Stimulated activated naive B cell treated with anti-CD40 and anti-IgM and Interleukin-4, amounts not matched to agents 10 μg/mL and 1 μg/mL and 100 μg/mL, for 72 hours (primary cell): ENCODE measurements at regions not wholly inside any gene's neighbourhood (a gene's known extent, or its start where the extent isn't known, plus 50 kb on each side); places are given as distances from the start of the nearest gene placed in this dataset.
"Not testable (repeated sequence)": the region's sequence is repeated elsewhere in the genome, so short reads cannot be mapped to it uniquely, and the experiment has no call there.

Source experiments
- ATAC-seq, 2 donors: fragments of 150-1000 bp; cut with Tn5 transposase; replicated peaks; 2 replicates each; pipeline ENCODE4 v1.10.0; 2021; ENCODE audit warnings: moderate library complexity in 1 of 2
- DNase-seq: peaks from one replicate; pipeline ENCODE4 v3.0.0; 2021
- H3K27ac Mint-ChIP-seq: one replicate; pipeline ENCODE4 v1.8.0; 2022; ENCODE audit warnings: mild to moderate bottlenecking, mixed read lengths
- H3K27me3 Mint-ChIP-seq, 2 donors: one replicate each; pipeline ENCODE4 v1.8.0; 2022; ENCODE audit warnings: mixed read lengths in 2 of 2
- H3K36me3 Mint-ChIP-seq, 2 donors: one replicate each; pipeline ENCODE4 v1.8.0; 2022; ENCODE audit warnings: mixed read lengths in 2 of 2, mild to moderate bottlenecking in 1 of 2
- H3K4me1 Mint-ChIP-seq, 2 donors: one replicate each; pipeline ENCODE4 v1.8.0; 2022; ENCODE audit warnings: mixed read lengths in 2 of 2, mild to moderate bottlenecking in 1 of 2
- H3K4me3 Mint-ChIP-seq, 2 donors: one replicate each; pipeline ENCODE4 v1.8.0; 2022; ENCODE audit warnings: mild to moderate bottlenecking in 2 of 2, mixed read lengths in 2 of 2, moderate library complexity in 1 of 2
- H3K9me3 Mint-ChIP-seq, 2 donors: one replicate each; pipeline ENCODE4 v1.8.0; 2022; ENCODE audit warnings: mixed read lengths in 2 of 2, mild to moderate bottlenecking in 1 of 2

DNA sequence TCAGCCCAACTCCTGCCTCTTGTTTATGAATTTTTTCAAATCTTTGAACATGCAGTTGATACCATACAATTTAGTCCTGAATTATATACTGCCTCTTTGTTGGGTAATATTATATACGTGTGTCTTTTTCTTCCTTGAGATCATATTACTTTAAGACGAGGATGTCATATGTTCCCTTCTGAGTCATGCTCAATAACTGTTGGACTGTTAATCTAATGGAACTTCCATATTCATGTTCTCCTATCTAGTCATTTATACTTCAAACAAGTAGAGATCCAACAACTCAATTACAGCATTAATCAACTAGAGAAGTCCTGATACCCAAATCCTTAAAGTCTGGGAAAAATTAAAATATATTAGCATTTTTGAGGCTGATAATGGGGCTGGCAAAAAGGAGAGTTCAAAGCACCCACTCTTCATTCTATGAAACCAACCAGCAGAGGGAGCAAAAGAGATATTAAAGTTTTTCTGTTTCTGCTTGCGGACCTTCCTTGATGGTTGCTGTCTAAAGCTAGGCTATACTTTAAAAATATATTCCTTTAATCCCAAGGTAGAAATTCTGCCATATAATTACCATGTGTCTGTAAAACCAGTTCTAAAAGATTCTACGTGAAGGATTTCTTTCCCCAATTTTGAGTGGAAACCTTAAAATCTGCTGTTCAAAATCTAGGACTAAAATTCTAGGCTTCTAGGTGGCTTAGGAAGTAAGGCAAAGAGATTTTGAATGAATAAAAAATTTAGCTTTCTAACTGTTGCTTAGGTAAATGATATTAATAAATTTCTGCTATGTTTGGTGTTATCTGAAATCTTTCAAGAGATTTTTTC lies 498.9 kb downstream of the BCKDHB start:
- peaks cover 5 to 12% of the 10 kb centered on the region in 2 donors for H3K27me3 Mint-ChIP-seq
- ATAC-seq (peak; percentile 36 to 42), DNase-seq (no peak)

DNA sequence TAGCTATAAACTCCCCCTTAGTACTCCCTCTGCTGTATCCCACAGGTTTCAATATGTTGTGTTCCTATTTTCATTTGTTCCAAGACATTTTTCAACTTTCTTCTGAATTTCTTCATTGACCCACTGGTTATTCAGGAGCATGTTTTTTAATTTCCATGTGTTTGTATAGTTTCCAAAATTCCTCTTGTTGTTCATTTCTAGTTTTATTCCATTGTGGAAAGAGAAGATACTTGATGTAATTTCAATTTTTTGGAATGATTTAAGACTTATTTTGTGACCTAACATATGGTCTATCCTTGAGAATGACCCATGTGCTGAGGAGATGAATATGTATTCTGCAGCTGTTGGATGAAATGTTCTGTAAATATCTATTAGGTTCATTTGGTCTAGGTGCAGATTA lies 497.2 kb downstream of the BCKDHB start:
- Mint-ChIP-seq H3K36me3 (no peaks in the 10 kb centered on the region), H3K4me1 (no peaks in the 10 kb centered on the region)
- no peak for ATAC-seq

More for the DNA sequence above, 498.9 kb downstream of the BCKDHB start:
- Mint-ChIP-seq H3K4me1 (no peaks in the 10 kb centered on the region), H3K36me3 (no peaks in the 10 kb centered on the region), H3K9me3 (no peaks in the 10 kb centered on the region), H3K27ac (no peak overlapping the region), H3K4me3 (no peak overlapping the region)

DNA sequence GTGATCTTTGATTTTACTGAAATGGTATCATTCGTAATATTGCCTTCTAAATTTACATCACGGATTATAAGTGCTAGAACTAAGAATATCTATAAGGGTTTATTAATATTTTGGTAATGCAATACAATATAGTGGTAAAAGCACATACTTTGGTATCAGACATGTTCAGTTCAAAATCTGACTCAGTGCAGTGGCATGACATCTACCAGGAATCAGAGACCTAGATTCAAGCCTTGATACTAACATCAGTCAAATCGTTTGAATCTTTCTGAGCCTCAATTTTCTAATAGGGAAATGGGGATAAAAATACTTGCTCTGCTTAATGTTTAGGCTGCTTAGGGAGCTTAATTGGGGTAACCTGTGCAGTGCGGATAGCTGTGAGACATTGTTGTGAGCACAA lies 488.0 kb downstream of the BCKDHB start:
- ATAC-seq = no peak
- DNase-seq = no peak
- H3K36me3 Mint-ChIP-seq = no peaks in the 10 kb centered on the region
- peaks cover 4 to 5% of the 10 kb centered on the region in 2 donors for H3K9me3 Mint-ChIP-seq
- H3K27ac Mint-ChIP-seq = no peak overlapping the region
- no peak overlapping the region for H3K4me3 Mint-ChIP-seq
- no peaks in the 10 kb centered on the region for H3K4me1 Mint-ChIP-seq
- H3K27me3 Mint-ChIP-seq = no peaks in the 10 kb centered on the region

More for the DNA sequence above, 497.2 kb downstream of the BCKDHB start:
- H3K27ac Mint-ChIP-seq = no peak overlapping the region
- H3K27me3 Mint-ChIP-seq = peaks cover 5 to 12% of the 10 kb centered on the region in 2 donors
- H3K9me3 Mint-ChIP-seq = peaks cover 2 to 4% of the 10 kb centered on the region in 2 donors
- DNase-seq = no peak
- H3K4me3 Mint-ChIP-seq = no peak overlapping the region

DNA sequence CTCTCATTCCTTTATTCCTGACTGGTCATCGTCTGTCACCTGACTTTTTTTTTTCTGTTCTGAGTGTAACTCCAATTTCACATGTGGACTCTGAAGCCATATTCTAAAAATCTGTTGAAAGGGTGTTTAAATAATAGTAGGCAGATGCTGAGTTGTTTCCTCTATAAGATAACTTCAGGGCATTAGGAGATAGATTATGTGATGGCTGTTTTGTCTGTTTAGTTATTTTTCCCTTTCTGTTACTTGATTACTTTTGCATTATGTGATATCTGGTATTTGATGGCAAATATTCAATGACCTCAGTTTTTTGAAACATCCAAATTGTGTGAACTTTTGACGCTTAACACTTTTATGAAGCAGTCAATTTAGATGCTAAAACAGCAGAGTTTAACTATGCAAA lies 486.0 kb downstream of the BCKDHB start:
- no peak for DNase-seq
- Mint-ChIP-seq H3K9me3 (peaks cover 5% of the 10 kb centered on the region in 2 donors), H3K4me1 (no peaks in the 10 kb centered on the region), H3K27ac (no peak overlapping the region), H3K36me3 (no peaks in the 10 kb centered on the region), H3K27me3 (no peaks in the 10 kb centered on the region), H3K4me3 (no peak overlapping the region)
- no peak for ATAC-seq

DNA sequence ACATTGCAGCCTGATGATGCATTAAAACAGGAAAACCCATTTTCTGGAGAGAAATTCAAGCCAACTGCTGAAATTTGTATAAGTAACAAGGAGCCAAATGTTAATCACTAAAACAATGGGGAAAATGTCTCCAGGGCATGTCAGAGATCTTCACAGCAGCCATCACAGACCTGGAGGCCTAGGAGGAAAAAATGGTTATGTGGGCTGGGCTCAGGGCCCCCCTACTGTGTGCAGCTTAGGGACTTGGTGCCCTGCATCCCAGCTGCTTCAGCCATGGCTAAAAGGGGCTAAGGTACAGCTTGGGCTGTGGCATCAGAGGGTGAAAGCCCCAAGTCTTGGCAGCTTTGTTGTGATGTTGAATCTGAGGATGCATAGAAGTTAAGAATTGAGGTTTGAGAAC lies 479.8 kb downstream of the BCKDHB start:
- no peak overlapping the region for H3K4me3 Mint-ChIP-seq
- no peaks in the 10 kb centered on the region for H3K4me1 Mint-ChIP-seq
- H3K9me3 Mint-ChIP-seq = peaks cover 22 to 26% of the 10 kb centered on the region in 2 donors
- ATAC-seq = no peak
- H3K36me3 Mint-ChIP-seq = peaks cover 0 to 2% of the 10 kb centered on the region in 2 donors
- DNase-seq = no peak
- H3K27me3 Mint-ChIP-seq = no peaks in the 10 kb centered on the region
- no peak overlapping the region for H3K27ac Mint-ChIP-seq

DNA sequence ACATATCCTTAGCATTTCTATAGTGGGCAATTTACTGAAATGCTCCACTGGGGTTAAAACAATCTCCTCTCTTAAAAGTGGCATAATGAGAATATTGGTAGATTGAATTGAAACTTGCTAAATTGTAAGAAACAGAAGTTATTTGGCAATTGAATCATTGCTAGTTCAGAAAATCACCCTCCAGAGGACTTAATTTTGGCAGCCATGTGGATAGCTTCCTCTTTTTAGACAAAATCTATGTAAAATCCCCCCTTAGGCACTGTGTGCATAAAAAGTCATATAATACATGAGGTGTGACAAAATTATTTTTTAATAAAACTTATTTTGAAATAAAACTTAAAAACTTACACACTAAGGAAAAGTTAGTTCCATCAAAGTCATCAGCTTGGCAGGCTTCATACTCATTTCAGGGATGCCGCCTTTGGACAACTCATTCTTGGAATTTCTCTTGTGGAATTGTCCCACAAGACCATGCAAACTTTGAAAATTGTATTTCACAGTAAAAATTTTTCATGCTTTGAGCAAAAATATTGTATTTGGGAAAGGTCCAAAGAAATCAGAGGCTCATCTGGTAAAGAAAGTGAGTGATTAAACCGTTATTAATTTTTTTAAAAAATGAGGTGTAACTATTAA lies 473.0 kb downstream of the BCKDHB start:
- no peaks in the 10 kb centered on the region for H3K9me3 Mint-ChIP-seq
- no peaks in the 10 kb centered on the region for H3K36me3 Mint-ChIP-seq
- H3K4me1 Mint-ChIP-seq = no peaks in the 10 kb centered on the region
- no peaks in the 10 kb centered on the region for H3K27me3 Mint-ChIP-seq
- no peak overlapping the region for H3K4me3 Mint-ChIP-seq
- no peak overlapping the region for H3K27ac Mint-ChIP-seq
- DNase-seq (no peak), ATAC-seq (no peak)

DNA sequence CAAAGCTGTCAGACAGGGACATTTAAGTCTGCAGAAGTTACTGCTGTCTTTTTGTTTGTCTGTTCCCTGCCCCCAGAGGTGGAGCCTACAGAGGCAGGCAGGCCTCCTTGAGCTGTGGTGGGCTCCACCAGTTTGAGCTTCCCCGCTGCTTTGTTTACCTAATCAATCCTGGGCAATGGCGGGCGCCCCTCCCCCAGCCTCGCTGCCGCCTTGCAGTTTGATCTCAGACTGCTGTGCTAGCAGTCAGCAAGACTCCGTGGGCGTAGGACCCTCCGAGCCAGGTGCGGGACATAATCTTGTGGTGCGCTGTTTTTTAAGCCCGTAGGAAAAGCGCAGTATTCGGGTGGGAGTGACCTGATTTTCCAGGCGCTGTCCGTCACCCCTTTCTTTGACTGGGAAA lies 466.8 kb downstream of the BCKDHB start:
- not testable (repeated sequence) for H3K27me3 Mint-ChIP-seq, ATAC-seq, H3K36me3 Mint-ChIP-seq, H3K9me3 Mint-ChIP-seq, H3K27ac Mint-ChIP-seq, H3K4me1 Mint-ChIP-seq, DNase-seq, H3K4me3 Mint-ChIP-seq

DNA sequence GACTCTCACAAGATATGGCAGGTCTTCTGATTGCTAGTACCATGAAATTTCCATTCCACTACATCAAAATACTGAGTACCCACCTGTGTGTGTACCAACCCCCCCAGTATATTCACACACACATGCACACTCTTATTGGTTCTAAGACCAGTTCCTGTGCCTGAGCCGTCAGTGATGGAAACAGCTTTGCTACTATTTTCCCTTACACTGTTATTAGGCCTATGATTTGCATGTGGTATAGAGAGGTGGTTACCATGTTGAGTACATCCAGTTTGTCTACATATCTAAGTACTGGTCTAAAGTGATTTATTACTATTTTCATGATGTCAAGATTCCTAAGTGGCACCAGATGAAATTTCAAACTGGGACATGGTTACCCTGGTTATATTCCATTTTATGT lies 459.9 kb downstream of the BCKDHB start:
- ATAC-seq (no peak), DNase-seq (no peak)
- Mint-ChIP-seq H3K9me3 (no peaks in the 10 kb centered on the region), H3K27ac (no peak overlapping the region), H3K4me1 (no peaks in the 10 kb centered on the region), H3K36me3 (no peaks in the 10 kb centered on the region), H3K27me3 (no peaks in the 10 kb centered on the region), H3K4me3 (no peak overlapping the region)

DNA sequence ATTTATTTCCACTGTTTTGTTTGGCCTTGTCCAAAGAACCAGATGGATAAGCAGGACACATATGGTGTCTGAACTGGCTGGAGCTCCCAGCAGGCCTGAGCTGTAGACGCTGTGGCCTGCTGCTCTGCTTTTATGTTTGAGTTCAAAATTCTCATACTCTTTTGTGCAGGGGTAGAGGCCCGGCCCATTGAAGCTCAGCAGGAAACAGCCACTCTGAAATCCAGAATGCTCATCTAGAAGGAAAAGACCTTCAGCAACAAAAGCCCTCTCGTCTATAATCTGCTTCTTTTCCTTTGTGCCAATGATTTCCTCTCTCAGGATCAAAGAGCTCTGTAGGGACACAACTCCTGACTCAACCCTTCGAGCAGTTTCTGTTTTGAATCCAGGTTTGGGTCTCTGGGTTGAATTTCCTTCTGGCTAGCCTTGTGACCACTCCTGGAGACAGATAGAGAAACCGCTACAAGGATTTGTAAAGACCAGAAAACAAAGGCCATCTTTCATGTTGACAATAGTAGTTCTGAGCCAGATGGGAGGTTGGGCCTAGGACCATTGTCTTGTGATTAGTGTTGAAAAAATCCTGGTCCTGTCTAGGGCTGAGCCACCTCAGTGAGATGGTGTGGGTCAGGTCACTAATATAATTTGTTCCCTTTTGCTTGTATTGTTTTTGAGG lies 446.7 kb downstream of the BCKDHB start:
- no peak for ATAC-seq
- H3K9me3 Mint-ChIP-seq = no peaks in the 10 kb centered on the region
- H3K27ac Mint-ChIP-seq = no peak overlapping the region
- H3K4me3 Mint-ChIP-seq = no peak overlapping the region
- H3K27me3 Mint-ChIP-seq = no peaks in the 10 kb centered on the region
- no peak for DNase-seq
- no peaks in the 10 kb centered on the region for H3K4me1 Mint-ChIP-seq
- H3K36me3 Mint-ChIP-seq = no peaks in the 10 kb centered on the region

DNA sequence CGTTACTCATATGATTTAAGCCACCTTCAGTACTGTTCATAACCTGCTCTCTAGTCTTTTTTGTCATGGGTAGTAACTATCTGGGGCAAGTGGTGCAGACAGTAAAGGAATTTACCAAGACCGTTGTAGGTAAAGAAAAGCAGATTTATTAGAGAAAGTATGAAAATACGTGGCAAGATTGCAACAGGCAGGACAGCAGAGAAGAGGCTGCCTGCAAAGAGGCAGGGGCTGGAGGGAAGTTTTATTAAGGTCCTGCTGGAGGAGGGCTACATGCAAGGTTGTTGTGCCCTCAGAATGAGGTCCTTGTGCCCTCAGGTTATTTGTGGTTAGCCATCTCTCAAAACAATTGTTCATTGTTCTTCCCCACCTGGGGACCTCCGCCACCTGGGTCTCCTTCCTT lies 444.3 kb downstream of the BCKDHB start:
- Mint-ChIP-seq H3K4me1 (no peaks in the 10 kb centered on the region), H3K9me3 (no peaks in the 10 kb centered on the region), H3K27ac (no peak overlapping the region), H3K27me3 (no peaks in the 10 kb centered on the region), H3K36me3 (no peaks in the 10 kb centered on the region), H3K4me3 (no peak overlapping the region)
- ATAC-seq (no peak), DNase-seq (no peak)

DNA sequence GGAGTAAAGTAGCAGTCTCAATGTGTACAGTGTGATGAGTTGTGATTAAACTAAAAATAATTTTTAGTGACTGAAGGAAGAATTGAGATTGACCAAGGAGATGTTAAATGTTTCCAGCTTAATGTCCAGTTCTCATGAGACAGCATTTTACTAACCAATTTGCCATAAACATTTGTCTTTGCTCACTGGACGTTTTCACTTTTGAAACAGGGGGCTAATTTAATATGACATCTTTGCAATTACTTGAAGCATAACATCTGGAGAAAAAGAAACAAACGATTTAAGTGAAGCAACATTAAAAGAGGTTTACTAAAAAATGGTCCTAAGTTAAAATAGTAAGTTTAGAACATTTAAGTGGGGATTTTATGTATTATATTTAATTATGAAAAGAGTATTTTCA lies 443.8 kb downstream of the BCKDHB start:
- no peak overlapping the region for H3K27ac Mint-ChIP-seq
- no peaks in the 10 kb centered on the region for H3K9me3 Mint-ChIP-seq
- H3K4me1 Mint-ChIP-seq = no peaks in the 10 kb centered on the region
- H3K27me3 Mint-ChIP-seq = no peaks in the 10 kb centered on the region
- H3K36me3 Mint-ChIP-seq = no peaks in the 10 kb centered on the region
- no peak for DNase-seq
- no peak for ATAC-seq
- no peak overlapping the region for H3K4me3 Mint-ChIP-seq

DNA sequence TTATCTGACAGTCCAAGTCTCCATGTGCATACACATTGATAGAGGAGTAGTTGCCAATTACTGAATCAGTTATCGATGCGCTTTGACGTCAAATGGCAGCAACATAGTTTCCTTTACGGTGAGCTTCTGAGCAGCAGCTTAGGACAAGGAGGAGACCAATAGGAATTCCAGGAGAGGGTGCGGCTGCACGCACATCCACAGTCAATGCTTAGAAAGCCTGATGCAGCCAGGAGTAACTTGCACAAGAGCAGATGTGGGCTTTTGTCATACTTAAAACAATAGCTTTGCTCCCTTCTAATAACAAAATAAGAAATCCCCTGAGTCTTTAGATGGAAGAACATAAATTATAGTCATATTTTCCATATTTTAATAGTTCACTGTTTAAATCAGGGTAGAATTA lies 442.1 kb downstream of the BCKDHB start:
- H3K27me3 Mint-ChIP-seq = no peaks in the 10 kb centered on the region
- DNase-seq = no peak
- no peak for ATAC-seq

DNA sequence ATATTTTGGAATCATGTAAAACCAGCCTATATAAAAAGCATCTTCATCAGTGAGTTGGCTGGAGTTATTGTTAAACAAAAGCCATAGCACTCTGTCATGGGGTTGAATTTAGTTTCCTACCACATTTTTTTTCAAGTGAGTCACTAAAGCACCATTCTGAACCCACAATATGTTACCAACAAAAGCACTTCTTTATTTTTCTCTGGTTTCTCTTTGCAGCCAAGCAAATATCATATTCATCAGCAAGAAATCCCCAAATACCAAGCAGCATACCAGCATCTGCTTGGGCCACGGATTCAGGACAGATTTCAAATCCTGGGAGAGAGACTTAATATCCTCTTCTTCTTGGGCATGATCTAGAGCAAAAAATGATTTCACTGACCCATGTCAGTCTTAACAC lies 441.4 kb downstream of the BCKDHB start:
- H3K9me3 Mint-ChIP-seq = no peaks in the 10 kb centered on the region
- H3K4me3 Mint-ChIP-seq = no peak overlapping the region
- no peaks in the 10 kb centered on the region for H3K4me1 Mint-ChIP-seq
- H3K36me3 Mint-ChIP-seq = no peaks in the 10 kb centered on the region
- ATAC-seq = peak in 1 of 2 donors; percentile 7
- DNase-seq = no peak
- no peaks in the 10 kb centered on the region for H3K27me3 Mint-ChIP-seq
- no peak overlapping the region for H3K27ac Mint-ChIP-seq

More for the DNA sequence above, 442.1 kb downstream of the BCKDHB start:
- no peaks in the 10 kb centered on the region for H3K4me1 Mint-ChIP-seq
- H3K27ac Mint-ChIP-seq = no peak overlapping the region
- H3K4me3 Mint-ChIP-seq = no peak overlapping the region
- H3K36me3 Mint-ChIP-seq = no peaks in the 10 kb centered on the region
- no peaks in the 10 kb centered on the region for H3K9me3 Mint-ChIP-seq

DNA sequence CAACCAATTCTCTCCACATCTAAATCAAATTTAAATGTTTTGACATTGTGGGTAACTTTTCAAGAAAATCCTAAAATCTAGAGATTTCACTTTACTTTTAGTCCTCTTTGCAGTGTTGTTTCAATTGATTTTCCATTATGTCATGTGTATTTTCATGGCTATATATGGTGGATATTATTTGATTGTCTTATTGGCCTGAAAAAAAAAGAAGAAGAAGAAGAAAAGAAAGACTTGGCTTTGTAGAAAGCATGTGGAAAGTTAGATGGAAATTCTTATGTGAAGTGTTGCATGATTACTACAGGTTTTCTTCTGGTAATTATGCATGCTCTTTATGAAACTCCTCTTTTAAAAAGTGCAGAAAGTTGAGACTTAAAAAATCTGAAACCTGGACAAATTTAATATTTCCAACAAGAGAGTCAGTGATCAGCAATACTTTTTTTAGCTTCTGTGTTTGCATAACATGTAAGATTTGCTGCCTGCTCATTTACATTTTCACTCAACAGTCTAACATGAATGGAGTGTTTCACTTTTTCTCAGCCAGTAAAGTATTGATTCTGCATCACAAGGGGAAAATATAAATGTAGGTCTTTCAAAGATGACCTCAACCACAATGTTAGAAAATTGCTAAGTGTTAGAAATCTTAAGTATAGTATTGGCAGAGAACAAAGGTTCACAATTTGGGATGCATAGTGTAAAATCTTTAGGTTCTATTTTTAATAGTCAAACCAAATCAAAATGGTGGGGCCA lies 438.7 kb downstream of the BCKDHB start:
- no peak overlapping the region for H3K27ac Mint-ChIP-seq
- no peak for DNase-seq
- H3K9me3 Mint-ChIP-seq = peaks cover 0 to under 1% of the 10 kb centered on the region in 2 donors
- H3K4me3 Mint-ChIP-seq = no peak overlapping the region
- H3K4me1 Mint-ChIP-seq = no peaks in the 10 kb centered on the region
- no peaks in the 10 kb centered on the region for H3K27me3 Mint-ChIP-seq
- ATAC-seq = no peak
- no peaks in the 10 kb centered on the region for H3K36me3 Mint-ChIP-seq
